ENCODE measurements at regions not wholly inside any gene's neighbourhood (a gene's known extent, or its start where the extent isn't known, plus 50 kb on each side); places are given as distances from the start of the nearest gene placed in this dataset.

DNA sequence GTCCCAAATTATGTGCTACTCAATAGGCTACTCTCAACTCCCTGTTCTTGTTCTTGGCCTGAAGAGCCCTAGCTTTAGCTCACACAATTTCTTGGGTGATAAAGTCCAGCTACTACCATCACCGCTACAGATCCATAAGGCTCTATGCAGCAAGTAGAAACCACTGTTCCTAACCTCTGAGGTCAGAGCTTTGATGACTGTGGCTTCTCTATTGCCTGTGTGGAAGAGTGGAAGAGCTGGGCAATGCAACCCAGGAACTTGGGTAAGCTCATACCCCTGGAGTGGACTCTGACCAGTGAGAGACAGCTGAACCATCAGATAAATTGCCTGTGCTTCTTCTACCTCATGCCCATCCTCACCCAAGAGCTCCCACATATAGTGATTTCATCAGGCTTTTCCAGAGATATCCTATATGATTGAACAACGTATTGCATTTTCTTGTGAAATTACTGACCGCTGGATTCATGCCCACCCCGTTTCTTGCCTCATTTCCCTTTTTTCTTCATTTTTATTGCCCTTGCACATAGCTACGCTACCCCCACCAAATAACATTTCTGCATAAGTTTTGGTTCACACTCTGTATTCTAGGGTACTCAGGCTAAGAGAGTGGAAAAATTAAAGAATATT, 172.3 kb upstream of the MBNL1 start:
- TF ChIP-seq TCF7L2 (IDR thresholded peaks at IDR 0.05; ENCODE audit: borderline replicate concordance, extremely low read depth, insufficient read depth, insufficient read length) (no peak), ELF1 (IDR thresholded peaks at IDR 0.05; ENCODE audit: borderline replicate concordance, low read depth) (no peak), POLR2A (IDR thresholded peaks at IDR 0.05; ENCODE audit: borderline replicate concordance, extremely low read depth, insufficient read depth, insufficient read length) (no peak), CTCF (IDR thresholded peaks at IDR 0.05 in 2 of 3, conservative IDR thresholded peaks at IDR 0.05 in 1 of 3; ENCODE audit: borderline replicate concordance in 1 of 3, insufficient read depth in 1 of 3, low read depth in 2 of 3, low read length in 2 of 3) (no peak), SRF (IDR thresholded peaks at IDR 0.05; ENCODE audit: low read depth) (no peak), MAX (IDR thresholded peaks at IDR 0.05) (no peak), JUND (IDR thresholded peaks at IDR 0.05) (no peak), SIN3A (IDR thresholded peaks at IDR 0.05; ENCODE audit: low read depth) (no peak), EZH2 (IDR thresholded peaks at IDR 0.05) (no peak)
- TF ChIP-seq, protein P1, sequence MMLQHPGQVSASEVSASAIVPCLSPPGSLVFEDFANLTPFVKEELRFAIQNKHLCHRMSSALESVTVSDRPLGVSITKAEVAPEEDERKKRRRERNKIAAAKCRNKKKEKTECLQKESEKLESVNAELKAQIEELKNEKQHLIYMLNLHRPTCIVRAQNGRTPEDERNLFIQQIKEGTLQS (IDR thresholded peaks at IDR 0.05) = no peak

Measured in HCT116 (cell line).